Esophagus muscularis mucosa (tissue), 4 donors: ENCODE measurements at regions not wholly inside any gene's neighbourhood (a gene's known extent, or its start where the extent isn't known, plus 50 kb on each side); places are given as distances from the start of the nearest gene placed in this dataset.

Source experiments
- EP300 ChIP-seq: sonication (generic); formaldehyde crosslinking; IDR thresholded peaks from one replicate; pipeline ENCODE4 v1.6.1; 2017; ENCODE audit warnings: antibody characterized with exemption
- POLR2A ChIP-seq: fragments of 450-650 bp; IDR thresholded peaks from one replicate; pipeline ENCODE4 v1.6.1; 2017; ENCODE audit warnings: antibody characterized with exemption, moderate library complexity, mild to moderate bottlenecking, low read depth
- POLR2AphosphoS5 ChIP-seq, 2 donors: sonication (generic); formaldehyde crosslinking; IDR thresholded peaks; one replicate each; pipeline ENCODE4 v1.6.1; 2017; ENCODE audit warnings: antibody characterized with exemption in 2 of 2
- TF ChIP-seq, protein P1 (sequence below), 3 experiments: fragments of 200-600 bp in 2 of 3; fragments of 450-650 bp in 1 of 3; sonication (generic) in 2 of 3; IDR thresholded peaks; one replicate each; pipeline ENCODE4 v1.5.1; 2017 to 2019; ENCODE audit warnings: antibody characterized with exemption in 3 of 3, mild to moderate bottlenecking in 2 of 3, moderate library complexity in 1 of 3

DNA sequence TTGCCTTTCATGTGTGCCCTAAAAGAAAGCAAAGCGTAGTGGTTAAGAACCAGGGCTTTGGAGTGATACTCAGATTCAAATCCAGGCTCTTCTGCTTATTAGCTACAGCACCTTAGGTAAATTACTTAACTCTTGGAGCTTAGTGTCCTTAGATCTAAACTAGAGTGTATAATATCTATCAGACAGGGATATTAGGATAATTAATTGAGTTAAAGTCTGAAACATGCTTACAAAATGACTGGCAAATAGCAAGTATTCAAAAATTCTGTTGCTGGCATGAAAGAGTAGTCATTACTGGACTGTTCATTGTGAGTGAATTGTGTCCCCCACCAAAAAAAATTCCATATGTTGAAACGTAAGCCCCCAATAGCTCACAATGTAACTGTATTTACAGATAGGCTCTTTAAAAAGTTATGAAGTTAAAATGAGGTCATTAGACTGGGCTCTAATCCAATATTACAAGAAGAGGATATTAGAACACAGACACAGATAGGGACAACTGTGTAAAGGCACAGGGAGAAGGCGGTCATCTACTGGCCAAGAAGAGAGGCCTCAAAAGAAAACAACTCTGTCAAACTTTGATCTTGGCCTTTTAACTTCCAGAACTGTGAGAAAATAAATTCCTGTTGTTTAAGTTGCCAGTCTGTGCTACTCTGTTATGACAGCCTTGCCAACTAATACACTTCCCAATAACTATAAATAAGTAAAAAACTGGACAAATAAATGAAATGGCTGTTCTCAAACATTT lies 60.4 kb upstream of the LRRC3B start:
- no peak for TF ChIP-seq EP300
- TF ChIP-seq, protein P1, sequence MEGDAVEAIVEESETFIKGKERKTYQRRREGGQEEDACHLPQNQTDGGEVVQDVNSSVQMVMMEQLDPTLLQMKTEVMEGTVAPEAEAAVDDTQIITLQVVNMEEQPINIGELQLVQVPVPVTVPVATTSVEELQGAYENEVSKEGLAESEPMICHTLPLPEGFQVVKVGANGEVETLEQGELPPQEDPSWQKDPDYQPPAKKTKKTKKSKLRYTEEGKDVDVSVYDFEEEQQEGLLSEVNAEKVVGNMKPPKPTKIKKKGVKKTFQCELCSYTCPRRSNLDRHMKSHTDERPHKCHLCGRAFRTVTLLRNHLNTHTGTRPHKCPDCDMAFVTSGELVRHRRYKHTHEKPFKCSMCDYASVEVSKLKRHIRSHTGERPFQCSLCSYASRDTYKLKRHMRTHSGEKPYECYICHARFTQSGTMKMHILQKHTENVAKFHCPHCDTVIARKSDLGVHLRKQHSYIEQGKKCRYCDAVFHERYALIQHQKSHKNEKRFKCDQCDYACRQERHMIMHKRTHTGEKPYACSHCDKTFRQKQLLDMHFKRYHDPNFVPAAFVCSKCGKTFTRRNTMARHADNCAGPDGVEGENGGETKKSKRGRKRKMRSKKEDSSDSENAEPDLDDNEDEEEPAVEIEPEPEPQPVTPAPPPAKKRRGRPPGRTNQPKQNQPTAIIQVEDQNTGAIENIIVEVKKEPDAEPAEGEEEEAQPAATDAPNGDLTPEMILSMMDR (IDR thresholded peaks at IDR 0.05) = no peak
- no peak for TF ChIP-seq POLR2A
- no peak for TF ChIP-seq POLR2AphosphoS5 (IDR thresholded peaks at IDR 0.05)
